ENCODE measurements at regions not wholly inside any gene's neighbourhood (a gene's known extent, or its start where the extent isn't known, plus 50 kb on each side); places are given as distances from the start of the nearest gene placed in this dataset.

DNA sequence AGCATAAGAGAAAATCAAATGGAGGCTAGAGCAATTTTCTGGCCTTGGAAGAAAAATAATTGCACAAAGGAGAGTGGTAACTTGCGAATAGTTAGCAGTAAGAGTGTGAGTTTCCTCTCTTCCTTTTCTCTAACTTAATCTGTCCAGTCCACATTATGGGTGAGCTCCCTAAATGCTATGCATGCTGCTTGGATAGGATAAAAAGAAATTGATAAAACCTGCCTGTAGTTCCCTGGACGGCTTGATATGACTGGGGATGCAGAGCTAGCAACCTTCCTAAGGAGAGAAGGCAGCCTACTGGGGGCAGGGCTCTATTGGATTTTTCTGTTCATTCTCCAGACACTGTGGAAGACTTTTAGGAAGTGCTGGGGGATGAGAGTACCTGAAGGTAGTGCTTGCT, 311.3 kb downstream of the LMO7 start:
- TF ChIP-seq TAF1 (IDR thresholded peaks at IDR 0.05; ENCODE audit: borderline replicate concordance, low read depth, low read length): no peak
- TF ChIP-seq POLR2AphosphoS5 (IDR thresholded peaks at IDR 0.05; ENCODE audit: low read depth, low read length): no peak
- TF ChIP-seq POLR2A (IDR thresholded peaks at IDR 0.05; ENCODE audit: low read depth, low read length): no peak
- no peak for DNase-seq (ENCODE audit: insufficient read length)
- FAIRE-seq: no peak

GRCh38 chr13:75946536-75947284, 310.6 kb downstream of the LMO7 start:
- no peak for TF ChIP-seq POLR2A (IDR thresholded peaks at IDR 0.05; ENCODE audit: low read depth, low read length)
- TF ChIP-seq POLR2AphosphoS5 (IDR thresholded peaks at IDR 0.05; ENCODE audit: low read depth, low read length): no peak
- TF ChIP-seq TAF1 (IDR thresholded peaks at IDR 0.05; ENCODE audit: borderline replicate concordance, low read depth, low read length): no peak
- no peak for FAIRE-seq

DNA sequence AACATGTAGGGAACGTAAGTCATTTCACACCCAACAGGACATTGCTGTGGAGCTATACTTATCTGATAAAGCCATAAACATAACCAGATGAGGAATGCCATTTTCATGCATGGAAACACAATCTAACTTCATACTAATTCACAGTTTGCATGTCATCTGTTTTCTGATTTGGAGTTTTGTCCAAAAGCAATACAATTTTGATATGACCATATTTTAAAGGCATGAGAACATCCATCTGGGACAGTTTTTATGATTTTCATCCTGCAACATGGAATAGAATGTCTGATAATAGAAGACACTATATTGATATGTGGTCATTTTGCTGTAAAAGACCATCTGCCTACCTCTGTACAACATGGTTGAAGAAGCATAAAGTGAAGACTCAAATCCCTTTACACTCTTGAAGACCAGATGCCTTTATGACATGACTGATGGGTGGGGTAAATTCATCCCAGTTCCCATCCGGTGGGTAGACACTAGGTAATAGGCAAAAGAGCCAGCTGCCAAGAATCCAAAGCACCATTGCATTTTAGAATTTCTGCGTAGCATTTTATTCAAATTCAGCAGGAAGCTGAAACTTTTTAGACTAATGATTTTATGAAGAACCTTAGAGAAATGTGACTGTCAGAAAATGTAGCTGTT, 309.8 kb downstream of the LMO7 start:
- TF ChIP-seq POLR2A (IDR thresholded peaks at IDR 0.05; ENCODE audit: low read depth, low read length) (no peak), POLR2AphosphoS5 (IDR thresholded peaks at IDR 0.05; ENCODE audit: low read depth, low read length) (no peak), TAF1 (IDR thresholded peaks at IDR 0.05; ENCODE audit: borderline replicate concordance, low read depth, low read length) (no peak)
- FAIRE-seq: no peak
- no peak for DNase-seq (ENCODE audit: insufficient read length)

More at GRCh38 chr13:75946536-75947284, 310.6 kb downstream of the LMO7 start:
- no peak for DNase-seq (ENCODE audit: insufficient read length)

GRCh38 chr13:75938811-75939560, 302.9 kb downstream of the LMO7 start:
- DNase-seq (ENCODE audit: insufficient read length): no peak
- TF ChIP-seq TAF1 (IDR thresholded peaks at IDR 0.05; ENCODE audit: borderline replicate concordance, low read depth, low read length) (no peak), POLR2AphosphoS5 (IDR thresholded peaks at IDR 0.05; ENCODE audit: low read depth, low read length) (no peak), POLR2A (IDR thresholded peaks at IDR 0.05; ENCODE audit: low read depth, low read length) (no peak)
- no peak for FAIRE-seq

- DNase-seq (ENCODE audit: insufficient read length): no peak
- no peak for FAIRE-seq
- TF ChIP-seq POLR2AphosphoS5 (IDR thresholded peaks at IDR 0.05; ENCODE audit: low read depth, low read length): no peak
- no peak for TF ChIP-seq TAF1 (IDR thresholded peaks at IDR 0.05; ENCODE audit: borderline replicate concordance, low read depth, low read length)
- TF ChIP-seq POLR2A (IDR thresholded peaks at IDR 0.05; ENCODE audit: low read depth, low read length): no peak
Observed at GRCh38 chr13:75936791-75937190, 300.7 kb downstream of the LMO7 start.

- TF ChIP-seq TAF1 (IDR thresholded peaks at IDR 0.05; ENCODE audit: borderline replicate concordance, low read depth, low read length) (no peak), POLR2AphosphoS5 (IDR thresholded peaks at IDR 0.05; ENCODE audit: low read depth, low read length) (no peak), POLR2A (IDR thresholded peaks at IDR 0.05; ENCODE audit: low read depth, low read length) (no peak)
- DNase-seq (ENCODE audit: insufficient read length) (no peak), FAIRE-seq (no peak)
Observed at GRCh38 chr13:75935805-75936204, 299.7 kb downstream of the LMO7 start.

- TF ChIP-seq POLR2AphosphoS5 (IDR thresholded peaks at IDR 0.05; ENCODE audit: low read depth, low read length) (no peak), POLR2A (IDR thresholded peaks at IDR 0.05; ENCODE audit: low read depth, low read length) (no peak)
- no peak for FAIRE-seq
- no peak for DNase-seq (ENCODE audit: insufficient read length)
Observed at GRCh38 chr13:75934889-75935288, 298.8 kb downstream of the LMO7 start.

DNA sequence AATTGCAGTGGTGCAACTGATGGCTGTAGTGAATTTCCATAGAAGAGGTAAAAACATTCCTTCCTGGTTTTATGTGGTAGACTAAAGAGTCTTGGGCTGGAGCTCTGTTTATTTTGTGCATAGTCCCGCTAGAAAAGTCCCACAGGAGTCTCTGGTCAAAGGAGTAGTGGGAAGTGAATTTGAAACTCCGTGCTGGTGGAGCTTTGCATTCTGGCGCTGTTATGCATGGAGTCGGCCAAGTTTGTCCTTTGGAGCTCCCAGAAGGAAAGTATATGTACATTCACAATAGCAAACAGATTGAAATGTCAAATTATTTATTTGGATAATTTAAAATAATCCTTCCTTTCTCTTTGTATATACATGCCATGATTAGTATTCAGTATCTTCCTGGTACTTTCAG, 296.5 kb downstream of the LMO7 start:
- TF ChIP-seq TAF1 (IDR thresholded peaks at IDR 0.05; ENCODE audit: borderline replicate concordance, low read depth, low read length) (no peak), POLR2A (IDR thresholded peaks at IDR 0.05; ENCODE audit: low read depth, low read length) (no peak), POLR2AphosphoS5 (IDR thresholded peaks at IDR 0.05; ENCODE audit: low read depth, low read length) (no peak)
- DNase-seq (ENCODE audit: insufficient read length) (no peak), FAIRE-seq (no peak)

DNA sequence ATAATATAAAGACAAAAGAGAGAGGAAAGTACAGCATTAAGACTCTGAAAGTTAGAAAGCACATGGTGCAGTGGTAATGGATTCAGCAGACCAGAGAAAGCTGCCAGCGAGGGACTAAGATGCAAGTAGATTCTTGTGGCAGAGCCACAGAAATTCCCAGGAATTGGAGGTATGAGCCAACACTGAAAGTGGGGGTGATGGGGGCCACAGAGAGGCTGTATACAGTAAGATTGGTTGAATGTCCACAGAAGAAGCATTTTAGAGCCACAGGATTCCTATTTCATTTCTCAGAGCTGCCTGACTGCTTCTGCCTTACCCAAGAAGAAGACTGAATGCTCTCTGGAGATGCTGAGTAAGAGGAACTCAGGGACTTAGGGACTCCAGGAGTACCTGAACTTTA, 295.0 kb downstream of the LMO7 start:
- TF ChIP-seq TAF1 (IDR thresholded peaks at IDR 0.05; ENCODE audit: borderline replicate concordance, low read depth, low read length) (no peak), POLR2AphosphoS5 (IDR thresholded peaks at IDR 0.05; ENCODE audit: low read depth, low read length) (no peak), POLR2A (IDR thresholded peaks at IDR 0.05; ENCODE audit: low read depth, low read length) (no peak)
- FAIRE-seq (no peak), DNase-seq (ENCODE audit: insufficient read length) (no peak)

- FAIRE-seq (no peak), DNase-seq (ENCODE audit: insufficient read length) (no peak)
- no peak for TF ChIP-seq POLR2AphosphoS5 (IDR thresholded peaks at IDR 0.05; ENCODE audit: low read depth, low read length)
- TF ChIP-seq TAF1 (IDR thresholded peaks at IDR 0.05; ENCODE audit: borderline replicate concordance, low read depth, low read length): no peak
- TF ChIP-seq POLR2A (IDR thresholded peaks at IDR 0.05; ENCODE audit: low read depth, low read length): no peak
Observed at GRCh38 chr13:75929076-75929475, 292.9 kb downstream of the LMO7 start.

DNA sequence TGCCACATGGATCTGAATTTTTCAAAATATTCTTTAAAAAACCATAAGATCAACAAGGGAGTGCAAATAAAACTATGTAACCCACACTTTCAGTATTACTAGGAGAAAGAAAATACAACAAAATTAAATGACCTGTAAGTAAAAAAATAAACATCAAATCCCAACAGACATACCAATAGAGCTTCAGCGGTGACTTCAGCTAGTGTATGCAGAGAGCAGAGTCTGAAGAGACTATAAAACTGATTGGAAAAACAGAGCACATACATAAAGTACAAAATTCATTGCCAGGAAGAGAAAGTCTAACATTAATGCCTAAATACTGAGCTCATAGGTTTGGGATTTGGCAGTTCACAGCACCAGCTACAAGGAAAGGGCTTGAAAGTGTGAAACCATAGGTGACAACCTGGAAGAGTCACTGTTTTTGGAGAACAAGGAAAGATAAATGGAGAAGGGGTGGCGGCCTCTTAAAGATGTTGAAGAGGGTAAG, 291.1 kb downstream of the LMO7 start:
- TF ChIP-seq POLR2AphosphoS5 (IDR thresholded peaks at IDR 0.05; ENCODE audit: low read depth, low read length) (no peak), TAF1 (IDR thresholded peaks at IDR 0.05; ENCODE audit: borderline replicate concordance, low read depth, low read length) (no peak), POLR2A (IDR thresholded peaks at IDR 0.05; ENCODE audit: low read depth, low read length) (no peak)
- FAIRE-seq: no peak
- no peak for DNase-seq (ENCODE audit: insufficient read length)
